ENCODE measurements at regions not wholly inside any gene's neighbourhood (a gene's known extent, or its start where the extent isn't known, plus 50 kb on each side); places are given as distances from the start of the nearest gene placed in this dataset.
"Not testable (repeated sequence)": the region's sequence is repeated elsewhere in the genome, so short reads cannot be mapped to it uniquely, and the experiment has no call there.

DNA sequence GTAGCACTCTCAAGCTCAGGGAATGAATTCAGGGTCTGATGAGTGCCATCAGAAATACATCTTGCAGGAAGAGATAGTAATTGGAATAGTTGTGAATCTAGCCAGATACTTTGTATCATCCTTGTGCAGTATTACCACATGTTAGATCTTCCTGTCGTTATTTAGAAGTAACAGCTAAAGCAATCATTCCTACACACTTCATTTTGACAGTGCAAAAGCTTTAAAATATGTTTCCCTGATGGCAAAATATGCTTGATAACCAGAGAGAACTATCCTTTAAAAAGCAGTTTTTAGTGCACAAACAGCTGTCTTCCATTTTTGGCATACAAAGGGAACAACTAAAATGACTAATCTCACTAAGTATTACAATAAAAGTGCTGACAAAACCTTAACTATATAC is 149.5 kb upstream of the SLC38A2 start:
- no peak overlapping the region for H3K27ac ChIP-seq (ENCODE audit: low read depth, low read length)

DNA sequence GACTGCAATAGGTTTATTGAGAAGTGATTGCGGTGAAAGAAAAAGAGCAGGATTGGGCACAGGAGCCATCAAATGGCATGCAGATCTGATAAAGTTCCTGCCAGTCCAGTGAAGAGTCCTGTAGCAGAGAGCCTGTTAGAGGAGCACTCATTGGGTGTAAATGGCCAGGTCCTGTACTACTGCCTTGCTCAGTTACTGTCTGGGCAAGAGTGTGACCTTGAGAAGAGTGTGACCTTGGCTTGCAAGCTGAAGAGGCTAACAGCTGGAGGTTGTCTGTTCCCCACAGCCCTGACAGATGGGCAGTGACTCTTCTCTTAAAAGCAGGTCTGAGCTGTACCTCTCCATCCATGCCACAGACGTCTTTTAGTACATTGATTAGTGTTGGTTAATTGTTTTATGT is 148.6 kb upstream of the SLC38A2 start:
- Histone ChIP-seq H3K9me3 (ENCODE audit: low read length) (no peaks in the 10 kb centered on the region), H3K4me1 (ENCODE audit: insufficient read depth, low read length) (peaks cover 50% of the 10 kb centered on the region), H3K4me3 (ENCODE audit: low read depth in 1 of 2, low read length in 2 of 2) (no peak overlapping the region), H3K9ac (ENCODE audit: low read length) (no peak overlapping the region), H3K27ac (ENCODE audit: low read depth, low read length) (no peak overlapping the region), H3K36me3 (ENCODE audit: insufficient read depth, low read length) (no peaks in the 10 kb centered on the region), H3K27me3 (ENCODE audit: control insufficient read depth in 1 of 2, insufficient read depth in 2 of 2, low read length in 2 of 2) (no peaks in the 10 kb centered on the region)

More for the DNA sequence above, 149.5 kb upstream of the SLC38A2 start:
- Histone ChIP-seq H3K9me3 (ENCODE audit: low read length) (no peaks in the 10 kb centered on the region), H3K27me3 (ENCODE audit: control insufficient read depth in 1 of 2, insufficient read depth in 2 of 2, low read length in 2 of 2) (no peaks in the 10 kb centered on the region), H3K4me1 (ENCODE audit: insufficient read depth, low read length) (peaks cover 50% of the 10 kb centered on the region), H3K9ac (ENCODE audit: low read length) (no peak overlapping the region), H3K4me3 (ENCODE audit: low read depth in 1 of 2, low read length in 2 of 2) (no peak overlapping the region), H3K36me3 (ENCODE audit: insufficient read depth, low read length) (no peaks in the 10 kb centered on the region)

DNA sequence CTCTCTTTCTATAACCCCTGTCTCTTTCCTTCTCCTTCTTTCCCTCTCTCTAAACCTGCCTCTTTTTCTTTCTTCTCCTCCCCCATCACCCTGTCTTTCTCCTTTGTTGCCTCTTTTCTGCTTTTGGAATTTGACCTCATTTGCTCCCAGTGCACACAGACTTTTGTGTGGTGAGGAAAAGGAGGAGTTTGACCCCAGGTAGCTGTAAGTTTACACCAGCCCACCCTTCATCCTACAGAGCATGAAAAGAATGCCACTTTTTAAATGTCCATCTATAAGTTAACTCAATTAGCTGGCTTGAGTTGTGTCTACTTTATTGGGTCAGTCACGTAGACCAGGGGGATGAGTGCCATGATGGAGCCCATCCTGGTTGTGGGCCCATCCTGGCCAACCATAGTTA is 146.8 kb upstream of the SLC38A2 start:
- Histone ChIP-seq H3K9ac (ENCODE audit: low read length) (no peak overlapping the region), H3K36me3 (ENCODE audit: insufficient read depth, low read length) (no peaks in the 10 kb centered on the region), H3K9me3 (ENCODE audit: low read length) (no peaks in the 10 kb centered on the region), H3K27ac (ENCODE audit: low read depth, low read length) (no peak overlapping the region), H3K4me1 (ENCODE audit: insufficient read depth, low read length) (peaks cover 36% of the 10 kb centered on the region), H3K4me3 (ENCODE audit: low read depth in 1 of 2, low read length in 2 of 2) (no peak overlapping the region), H3K27me3 (ENCODE audit: control insufficient read depth in 1 of 2, insufficient read depth in 2 of 2, low read length in 2 of 2) (no peaks in the 10 kb centered on the region)

DNA sequence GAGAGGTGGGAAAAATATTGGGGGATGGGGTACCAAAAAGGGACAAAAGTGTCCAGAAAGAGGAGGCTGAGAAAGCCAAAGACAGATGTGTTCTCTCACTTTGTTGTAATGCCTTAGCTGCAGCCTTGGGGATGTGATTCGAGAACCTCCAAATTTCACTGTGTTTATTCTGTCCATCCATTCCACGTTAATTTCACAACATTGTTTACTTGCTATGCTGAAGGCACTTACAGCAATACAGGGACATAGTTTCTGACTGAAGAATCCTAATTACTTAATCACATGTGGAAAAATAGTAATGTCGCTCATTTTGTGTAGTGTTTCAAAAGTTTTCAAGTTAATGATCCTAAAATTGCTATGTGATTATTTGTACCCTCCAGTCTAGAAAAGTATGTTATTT is 146.2 kb upstream of the SLC38A2 start:
- no peaks in the 10 kb centered on the region for H3K9me3 ChIP-seq (ENCODE audit: low read length)
- no peak overlapping the region for H3K27ac ChIP-seq (ENCODE audit: low read depth, low read length)
- no peak overlapping the region for H3K4me3 ChIP-seq (ENCODE audit: low read depth in 1 of 2, low read length in 2 of 2)
- no peaks in the 10 kb centered on the region for H3K27me3 ChIP-seq (ENCODE audit: control insufficient read depth in 1 of 2, insufficient read depth in 2 of 2, low read length in 2 of 2)
- H3K36me3 ChIP-seq (ENCODE audit: insufficient read depth, low read length): no peaks in the 10 kb centered on the region
- H3K9ac ChIP-seq (ENCODE audit: low read length): no peak overlapping the region
- H3K4me1 ChIP-seq (ENCODE audit: insufficient read depth, low read length): peaks cover 30% of the 10 kb centered on the region

DNA sequence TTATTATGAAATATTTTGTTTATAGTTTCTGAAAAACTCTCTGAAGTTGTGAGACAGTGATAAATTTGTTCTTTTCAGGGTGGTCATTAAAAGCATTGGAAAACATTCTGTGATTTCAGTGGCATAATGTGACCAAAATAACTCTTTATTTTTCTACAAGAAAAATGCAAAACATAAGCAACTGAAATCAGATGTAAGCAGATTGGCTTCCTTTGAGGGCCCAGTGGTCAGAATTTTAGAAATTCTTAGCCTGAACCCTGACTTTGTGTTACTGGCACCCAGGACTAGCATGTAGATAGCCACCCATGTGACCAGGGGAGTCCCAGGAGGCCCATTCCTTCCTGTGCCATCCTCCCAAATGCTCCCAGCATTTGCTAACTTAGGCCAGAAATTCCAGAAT is 145.6 kb upstream of the SLC38A2 start:
- no peaks in the 10 kb centered on the region for H3K9me3 ChIP-seq (ENCODE audit: low read length)

DNA sequence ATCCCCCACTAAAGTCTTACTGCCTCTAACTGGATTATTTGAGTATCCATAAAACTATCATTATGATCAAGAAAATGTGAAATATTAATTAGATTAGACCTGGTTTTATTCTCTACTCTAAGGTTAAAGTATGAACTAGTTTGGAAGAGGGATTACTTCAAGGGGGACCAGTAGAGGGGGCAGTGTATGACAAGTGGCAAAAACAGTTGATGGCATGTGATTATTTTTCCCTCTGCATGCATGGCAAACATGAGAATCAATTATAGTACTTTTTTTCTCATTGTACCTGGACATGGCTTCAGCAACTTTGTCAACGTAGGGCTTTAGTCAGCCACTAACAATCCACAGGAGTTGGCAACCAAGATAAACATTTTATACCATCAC is 145.0 kb upstream of the SLC38A2 start:
- no peak overlapping the region for H3K4me3 ChIP-seq (ENCODE audit: low read depth in 1 of 2, low read length in 2 of 2)
- H3K27ac ChIP-seq (ENCODE audit: low read depth, low read length): no peak overlapping the region

More for the DNA sequence above, 145.6 kb upstream of the SLC38A2 start:
- H3K27me3 ChIP-seq (ENCODE audit: control insufficient read depth in 1 of 2, insufficient read depth in 2 of 2, low read length in 2 of 2): no peaks in the 10 kb centered on the region
- H3K4me3 ChIP-seq (ENCODE audit: low read depth in 1 of 2, low read length in 2 of 2): no peak overlapping the region
- H3K4me1 ChIP-seq (ENCODE audit: insufficient read depth, low read length): peaks cover 26% of the 10 kb centered on the region
- H3K27ac ChIP-seq (ENCODE audit: low read depth, low read length): no peak overlapping the region
- H3K9ac ChIP-seq (ENCODE audit: low read length): no peak overlapping the region
- no peaks in the 10 kb centered on the region for H3K36me3 ChIP-seq (ENCODE audit: insufficient read depth, low read length)

DNA sequence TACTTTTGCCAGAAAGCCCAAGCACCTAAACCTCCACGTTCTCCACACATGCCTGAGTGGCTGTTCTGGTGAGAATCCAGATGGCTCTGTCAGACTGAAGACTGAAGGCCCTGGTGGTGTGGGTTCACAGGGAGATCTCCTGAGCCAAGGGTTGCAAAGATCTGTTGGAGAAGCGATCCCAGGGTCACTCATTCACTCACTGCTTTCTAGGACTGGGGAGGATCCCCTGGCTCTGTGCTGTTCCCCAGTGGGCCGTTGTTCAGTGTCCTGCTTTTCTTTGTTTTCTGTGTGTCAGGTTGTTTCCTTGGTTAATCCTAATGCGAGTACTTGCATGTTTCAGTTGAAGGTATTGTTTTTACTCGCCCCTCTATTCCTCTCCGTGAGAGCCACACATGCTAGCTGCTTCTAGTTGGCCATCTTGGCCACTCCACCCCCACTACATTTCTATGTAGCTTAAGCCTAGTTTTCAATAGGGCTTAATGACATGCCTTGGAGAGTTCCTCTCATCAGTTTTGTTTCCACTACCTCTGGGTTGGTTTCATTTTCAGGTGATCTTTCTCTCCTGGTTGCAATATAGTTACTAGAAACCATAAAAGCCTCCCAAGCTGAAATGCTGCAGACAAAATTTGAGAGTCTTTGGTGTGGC is 144.5 kb upstream of the SLC38A2 start:
- Histone ChIP-seq H3K27me3 (ENCODE audit: control insufficient read depth in 1 of 2, insufficient read depth in 2 of 2, low read length in 2 of 2) (no peaks in the 10 kb centered on the region), H3K4me1 (ENCODE audit: insufficient read depth, low read length) (peaks cover 25% of the 10 kb centered on the region), H3K36me3 (ENCODE audit: insufficient read depth, low read length) (no peaks in the 10 kb centered on the region), H3K27ac (ENCODE audit: low read depth, low read length) (no peak overlapping the region), H3K4me3 (ENCODE audit: low read depth in 1 of 2, low read length in 2 of 2) (no peak overlapping the region), H3K9ac (ENCODE audit: low read length) (no peak overlapping the region), H3K9me3 (ENCODE audit: low read length) (no peaks in the 10 kb centered on the region)

More for the DNA sequence above, 145.0 kb upstream of the SLC38A2 start:
- H3K4me1 ChIP-seq (ENCODE audit: insufficient read depth, low read length): peaks cover 26% of the 10 kb centered on the region
- H3K27me3 ChIP-seq (ENCODE audit: control insufficient read depth in 1 of 2, insufficient read depth in 2 of 2, low read length in 2 of 2): no peaks in the 10 kb centered on the region
- no peak overlapping the region for H3K9ac ChIP-seq (ENCODE audit: low read length)
- no peaks in the 10 kb centered on the region for H3K36me3 ChIP-seq (ENCODE audit: insufficient read depth, low read length)
- no peaks in the 10 kb centered on the region for H3K9me3 ChIP-seq (ENCODE audit: low read length)

DNA sequence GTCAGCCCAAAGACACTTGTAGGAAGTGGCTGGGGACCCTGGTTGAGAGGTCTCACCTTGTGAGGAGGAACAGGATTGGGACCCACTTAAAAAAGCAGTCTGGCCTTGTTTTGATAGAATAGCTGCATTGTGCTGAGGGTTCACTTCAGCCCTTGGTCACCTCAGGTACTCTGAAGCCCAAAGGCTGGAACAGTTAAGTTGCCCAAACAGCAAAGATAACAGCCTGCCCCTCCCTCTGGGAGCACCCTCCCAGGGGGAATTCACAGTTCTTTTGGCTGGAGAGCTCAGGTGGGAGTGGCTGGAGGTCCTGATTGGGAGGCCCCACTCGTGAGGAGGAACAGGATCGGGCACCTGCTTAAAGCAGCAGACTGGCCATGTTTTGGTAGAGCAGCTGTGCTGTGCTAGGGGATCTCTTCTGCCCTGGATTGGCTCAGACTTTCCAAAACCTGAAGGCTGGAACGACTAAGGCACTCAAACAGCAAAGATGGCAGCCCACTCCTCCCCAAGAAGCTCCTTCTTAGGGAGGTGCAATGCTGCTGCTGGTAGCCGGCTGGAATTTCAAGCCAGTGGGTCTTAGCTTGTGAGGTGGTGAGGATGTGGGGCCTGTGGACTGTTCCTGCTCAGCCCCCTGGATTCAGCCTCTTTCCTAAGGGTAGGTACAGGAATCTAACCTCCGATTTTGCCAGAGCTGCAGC is 143.8 kb upstream of the SLC38A2 start:
- Histone ChIP-seq H3K4me3 (ENCODE audit: low read depth in 1 of 2, low read length in 2 of 2) (no peak overlapping the region), H3K27me3 (ENCODE audit: control insufficient read depth in 1 of 2, insufficient read depth in 2 of 2, low read length in 2 of 2) (no peaks in the 10 kb centered on the region), H3K9me3 (ENCODE audit: low read length) (no peaks in the 10 kb centered on the region), H3K27ac (ENCODE audit: low read depth, low read length) (no peak overlapping the region), H3K9ac (ENCODE audit: low read length) (no peak overlapping the region), H3K4me1 (ENCODE audit: insufficient read depth, low read length) (peaks cover 19% of the 10 kb centered on the region), H3K36me3 (ENCODE audit: insufficient read depth, low read length) (no peaks in the 10 kb centered on the region)

DNA sequence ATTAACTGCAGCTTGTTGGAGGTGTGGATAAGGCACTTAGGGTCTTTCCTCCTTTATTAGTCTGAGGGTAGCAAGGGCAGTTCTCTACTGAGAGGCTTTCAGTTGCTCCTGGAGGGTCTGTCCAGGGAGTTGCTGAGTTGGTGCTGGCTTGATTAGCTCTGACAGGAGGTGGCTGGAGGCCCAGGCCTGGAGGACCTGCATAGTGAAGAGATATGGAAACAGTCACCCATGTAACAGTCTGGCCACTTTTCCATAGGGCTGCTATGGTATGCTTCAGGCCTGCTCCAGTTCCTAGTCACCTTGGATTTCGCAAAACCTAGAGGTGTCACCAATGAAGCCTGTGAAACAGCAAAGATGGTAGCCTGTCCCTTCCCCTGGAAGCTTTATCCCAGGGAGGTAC is 143.3 kb upstream of the SLC38A2 start:
- H3K36me3 ChIP-seq (ENCODE audit: insufficient read depth, low read length): no peaks in the 10 kb centered on the region
- H3K9me3 ChIP-seq (ENCODE audit: low read length): no peaks in the 10 kb centered on the region
- H3K4me1 ChIP-seq (ENCODE audit: insufficient read depth, low read length): peaks cover 19% of the 10 kb centered on the region
- H3K27me3 ChIP-seq (ENCODE audit: control insufficient read depth in 1 of 2, insufficient read depth in 2 of 2, low read length in 2 of 2): no peaks in the 10 kb centered on the region
- no peak overlapping the region for H3K9ac ChIP-seq (ENCODE audit: low read length)
- H3K4me3 ChIP-seq (ENCODE audit: low read depth in 1 of 2, low read length in 2 of 2): no peak overlapping the region
- H3K27ac ChIP-seq (ENCODE audit: low read depth, low read length): no peak overlapping the region

DNA sequence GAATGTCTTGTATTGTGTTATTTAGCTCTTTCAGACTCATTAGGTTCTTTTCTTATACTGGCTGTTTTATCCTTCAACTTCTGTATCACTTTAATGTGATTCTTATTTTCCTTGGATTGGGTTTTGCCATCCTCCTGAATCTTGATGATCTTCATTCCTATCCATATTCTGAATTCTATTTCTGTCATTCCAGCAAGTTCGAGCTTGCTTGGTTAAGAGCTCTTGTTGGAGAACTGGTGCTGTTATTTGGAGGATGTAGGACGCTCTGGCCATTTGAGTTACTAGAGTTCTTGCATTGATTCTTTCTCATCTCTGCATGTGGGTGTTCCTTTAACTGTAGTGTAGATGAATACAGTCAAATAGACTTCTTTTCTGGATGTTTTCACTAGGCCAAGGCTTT is 142.3 kb upstream of the SLC38A2 start:
- H3K4me3 ChIP-seq (ENCODE audit: low read depth in 1 of 2, low read length in 2 of 2): no peak overlapping the region
- no peaks in the 10 kb centered on the region for H3K27me3 ChIP-seq (ENCODE audit: control insufficient read depth in 1 of 2, insufficient read depth in 2 of 2, low read length in 2 of 2)
- H3K36me3 ChIP-seq (ENCODE audit: insufficient read depth, low read length): no peaks in the 10 kb centered on the region
- no peak overlapping the region for H3K9ac ChIP-seq (ENCODE audit: low read length)
- H3K27ac ChIP-seq (ENCODE audit: low read depth, low read length): no peak overlapping the region
- peaks cover 19% of the 10 kb centered on the region for H3K4me1 ChIP-seq (ENCODE audit: insufficient read depth, low read length)
- H3K9me3 ChIP-seq (ENCODE audit: low read length): no peaks in the 10 kb centered on the region

DNA sequence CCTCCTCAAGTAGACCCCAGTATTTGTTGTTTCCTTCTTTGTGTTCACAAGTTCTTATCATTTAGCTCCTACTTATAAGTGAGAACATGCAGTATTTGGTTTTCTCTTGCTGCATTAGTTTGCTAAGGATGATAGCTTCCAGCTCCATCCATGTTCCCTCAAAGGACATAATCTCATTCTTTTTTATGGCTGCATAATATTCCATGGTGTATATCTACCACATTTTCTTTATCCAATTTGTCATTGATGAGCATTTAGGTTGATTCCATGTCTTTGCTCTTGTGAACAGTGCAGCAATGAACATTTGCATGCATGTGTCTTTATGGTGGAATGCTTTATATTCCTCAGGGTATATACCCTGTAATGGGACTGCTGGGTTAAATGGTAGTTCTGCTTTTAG is 137.7 kb upstream of the SLC38A2 start:
- not testable (repeated sequence) for H3K9me3 ChIP-seq (ENCODE audit: low read length); H3K4me3 ChIP-seq (ENCODE audit: low read depth in 1 of 2, low read length in 2 of 2); H3K27me3 ChIP-seq (ENCODE audit: control insufficient read depth in 1 of 2, insufficient read depth in 2 of 2, low read length in 2 of 2); H3K36me3 ChIP-seq (ENCODE audit: insufficient read depth, low read length); H3K4me1 ChIP-seq (ENCODE audit: insufficient read depth, low read length); H3K27ac ChIP-seq (ENCODE audit: low read depth, low read length); H3K9ac ChIP-seq (ENCODE audit: low read length)

DNA sequence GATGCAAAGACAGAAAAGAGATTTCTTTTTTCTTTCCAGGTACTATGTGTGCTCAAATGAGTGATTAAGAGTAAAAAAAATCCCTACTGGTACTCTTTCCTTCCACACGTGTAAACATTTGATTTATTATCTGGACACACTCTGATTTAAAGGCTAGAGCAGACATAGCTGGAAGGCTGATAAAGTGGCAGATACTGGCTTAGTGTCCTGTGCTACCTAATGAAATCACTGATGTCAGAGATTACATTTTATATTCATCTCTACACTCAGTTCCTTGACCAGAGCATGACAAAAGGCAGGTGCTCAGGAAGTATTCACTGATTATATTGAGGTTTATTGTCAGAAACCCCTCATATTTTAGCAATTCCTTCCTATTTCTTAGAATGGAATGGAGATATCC is 136.6 kb upstream of the SLC38A2 start:
- Histone ChIP-seq H3K4me3 (ENCODE audit: low read depth in 1 of 2, low read length in 2 of 2) (no peak overlapping the region), H3K9me3 (ENCODE audit: low read length) (no peaks in the 10 kb centered on the region), H3K9ac (ENCODE audit: low read length) (no peak overlapping the region), H3K27me3 (ENCODE audit: control insufficient read depth in 1 of 2, insufficient read depth in 2 of 2, low read length in 2 of 2) (no peaks in the 10 kb centered on the region), H3K27ac (ENCODE audit: low read depth, low read length) (no peak overlapping the region), H3K4me1 (ENCODE audit: insufficient read depth, low read length) (no peaks in the 10 kb centered on the region), H3K36me3 (ENCODE audit: insufficient read depth, low read length) (no peaks in the 10 kb centered on the region)
